Stimulated activated naive B cell treated with anti-CD40 and anti-IgM and Interleukin-4, amounts not matched to agents 10 μg/mL and 1 μg/mL and 100 μg/mL, for 72 hours (primary cell): ENCODE measurements at regions not wholly inside any gene's neighbourhood (a gene's known extent, or its start where the extent isn't known, plus 50 kb on each side); places are given as distances from the start of the nearest gene placed in this dataset.

Source experiments
- ATAC-seq, 2 donors: fragments of 150-1000 bp; cut with Tn5 transposase; replicated peaks; 2 replicates each; pipeline ENCODE4 v1.10.0; 2021; ENCODE audit warnings: moderate library complexity in 1 of 2
- DNase-seq: peaks from one replicate; pipeline ENCODE4 v3.0.0; 2021
- H3K27ac Mint-ChIP-seq: one replicate; pipeline ENCODE4 v1.8.0; 2022; ENCODE audit warnings: mild to moderate bottlenecking, mixed read lengths
- H3K27me3 Mint-ChIP-seq, 2 donors: one replicate each; pipeline ENCODE4 v1.8.0; 2022; ENCODE audit warnings: mixed read lengths in 2 of 2
- H3K36me3 Mint-ChIP-seq, 2 donors: one replicate each; pipeline ENCODE4 v1.8.0; 2022; ENCODE audit warnings: mixed read lengths in 2 of 2, mild to moderate bottlenecking in 1 of 2
- H3K4me1 Mint-ChIP-seq, 2 donors: one replicate each; pipeline ENCODE4 v1.8.0; 2022; ENCODE audit warnings: mixed read lengths in 2 of 2, mild to moderate bottlenecking in 1 of 2
- H3K4me3 Mint-ChIP-seq, 2 donors: one replicate each; pipeline ENCODE4 v1.8.0; 2022; ENCODE audit warnings: mild to moderate bottlenecking in 2 of 2, mixed read lengths in 2 of 2, moderate library complexity in 1 of 2
- H3K9me3 Mint-ChIP-seq, 2 donors: one replicate each; pipeline ENCODE4 v1.8.0; 2022; ENCODE audit warnings: mixed read lengths in 2 of 2, mild to moderate bottlenecking in 1 of 2

GRCh38 chr3:117721866-117722265, 1012.3 kb downstream of the TUSC7 start:
- no peak for ATAC-seq
- no peaks in the 10 kb centered on the region for H3K4me1 Mint-ChIP-seq
- H3K4me3 Mint-ChIP-seq = no peak overlapping the region
- H3K27me3 Mint-ChIP-seq = no peaks in the 10 kb centered on the region
- H3K36me3 Mint-ChIP-seq = no peaks in the 10 kb centered on the region
- H3K27ac Mint-ChIP-seq = no peak overlapping the region
- no peak for DNase-seq
- H3K9me3 Mint-ChIP-seq = no peaks in the 10 kb centered on the region

GRCh38 chr3:117722856-117723255, 1013.3 kb downstream of the TUSC7 start:
- Mint-ChIP-seq H3K4me3 (no peak overlapping the region), H3K9me3 (no peaks in the 10 kb centered on the region), H3K4me1 (no peaks in the 10 kb centered on the region), H3K27me3 (no peaks in the 10 kb centered on the region), H3K27ac (no peak overlapping the region), H3K36me3 (no peaks in the 10 kb centered on the region)
- no peak for DNase-seq
- ATAC-seq = peak; percentile 71 to 88

GRCh38 chr3:117723825-117724224, 1014.2 kb downstream of the TUSC7 start:
- Mint-ChIP-seq H3K4me1 (no peaks in the 10 kb centered on the region), H3K4me3 (no peak overlapping the region), H3K27ac (no peak overlapping the region), H3K9me3 (no peaks in the 10 kb centered on the region), H3K27me3 (no peaks in the 10 kb centered on the region), H3K36me3 (no peaks in the 10 kb centered on the region)
- ATAC-seq (no peak), DNase-seq (no peak)

- Mint-ChIP-seq H3K36me3 (no peaks in the 10 kb centered on the region), H3K4me3 (no peak overlapping the region)
Measured at GRCh38 chr3:117725314-117725713, 1015.7 kb downstream of the TUSC7 start.

GRCh38 chr3:117726776-117727175, 1017.2 kb downstream of the TUSC7 start:
- no peaks in the 10 kb centered on the region for H3K9me3 Mint-ChIP-seq
- no peaks in the 10 kb centered on the region for H3K4me1 Mint-ChIP-seq
- no peaks in the 10 kb centered on the region for H3K27me3 Mint-ChIP-seq
- ATAC-seq (no peak), DNase-seq (no peak)
- H3K4me3 Mint-ChIP-seq = no peak overlapping the region
- H3K36me3 Mint-ChIP-seq = no peaks in the 10 kb centered on the region
- no peak overlapping the region for H3K27ac Mint-ChIP-seq

More at GRCh38 chr3:117725314-117725713, 1015.7 kb downstream of the TUSC7 start:
- DNase-seq (no peak), ATAC-seq (no peak)
- Mint-ChIP-seq H3K27ac (no peak overlapping the region), H3K9me3 (no peaks in the 10 kb centered on the region), H3K27me3 (no peaks in the 10 kb centered on the region), H3K4me1 (no peaks in the 10 kb centered on the region)

GRCh38 chr3:117728226-117728625, 1018.6 kb downstream of the TUSC7 start:
- H3K9me3 Mint-ChIP-seq = no peaks in the 10 kb centered on the region
- H3K27ac Mint-ChIP-seq = no peak overlapping the region
- no peak for ATAC-seq

GRCh38 chr3:117734496-117734895, 1024.9 kb downstream of the TUSC7 start:
- Mint-ChIP-seq H3K4me3 (no peak overlapping the region), H3K4me1 (no peaks in the 10 kb centered on the region), H3K27me3 (no peaks in the 10 kb centered on the region), H3K27ac (no peak overlapping the region), H3K36me3 (no peaks in the 10 kb centered on the region), H3K9me3 (peaks cover 0 to 2% of the 10 kb centered on the region in 2 donors)
- ATAC-seq (no peak), DNase-seq (no peak)

More at GRCh38 chr3:117728226-117728625, 1018.6 kb downstream of the TUSC7 start:
- H3K4me1 Mint-ChIP-seq = no peaks in the 10 kb centered on the region
- no peaks in the 10 kb centered on the region for H3K36me3 Mint-ChIP-seq
- no peak overlapping the region for H3K4me3 Mint-ChIP-seq
- no peak for DNase-seq
- no peaks in the 10 kb centered on the region for H3K27me3 Mint-ChIP-seq

GRCh38 chr3:117735481-117736101, 1026.0 kb downstream of the TUSC7 start:
- no peaks in the 10 kb centered on the region for H3K4me1 Mint-ChIP-seq

GRCh38 chr3:117736846-117737245, 1027.3 kb downstream of the TUSC7 start:
- no peaks in the 10 kb centered on the region for H3K27me3 Mint-ChIP-seq

More at GRCh38 chr3:117735481-117736101, 1026.0 kb downstream of the TUSC7 start:
- Mint-ChIP-seq H3K27ac (no peak overlapping the region), H3K36me3 (no peaks in the 10 kb centered on the region), H3K4me3 (no peak overlapping the region), H3K27me3 (no peaks in the 10 kb centered on the region), H3K9me3 (peaks cover 0 to 2% of the 10 kb centered on the region in 2 donors)
- no peak for ATAC-seq
- DNase-seq = no peak

GRCh38 chr3:117743993-117744392, 1034.4 kb downstream of the TUSC7 start:
- Mint-ChIP-seq H3K27me3 (no peaks in the 10 kb centered on the region), H3K4me1 (no peaks in the 10 kb centered on the region), H3K36me3 (no peaks in the 10 kb centered on the region), H3K9me3 (peaks cover 5 to 6% of the 10 kb centered on the region in 2 donors), H3K4me3 (no peak overlapping the region), H3K27ac (no peak overlapping the region)
- no peak for DNase-seq
- ATAC-seq = no peak

More at GRCh38 chr3:117736846-117737245, 1027.3 kb downstream of the TUSC7 start:
- Mint-ChIP-seq H3K27ac (no peak overlapping the region), H3K4me1 (no peaks in the 10 kb centered on the region), H3K9me3 (peaks cover 0 to 2% of the 10 kb centered on the region in 2 donors), H3K36me3 (no peaks in the 10 kb centered on the region), H3K4me3 (no peak overlapping the region)
- DNase-seq (no peak), ATAC-seq (no peak)

- H3K27me3 Mint-ChIP-seq = no peaks in the 10 kb centered on the region
- peaks cover 5 to 7% of the 10 kb centered on the region in 2 donors for H3K9me3 Mint-ChIP-seq
- H3K4me3 Mint-ChIP-seq = no peak overlapping the region
- DNase-seq (no peak), ATAC-seq (no peak)
- no peaks in the 10 kb centered on the region for H3K36me3 Mint-ChIP-seq
- no peaks in the 10 kb centered on the region for H3K4me1 Mint-ChIP-seq
- no peak overlapping the region for H3K27ac Mint-ChIP-seq
Measured at GRCh38 chr3:117744935-117745334, 1035.4 kb downstream of the TUSC7 start.

- Mint-ChIP-seq H3K27me3 (no peaks in the 10 kb centered on the region), H3K27ac (no peak overlapping the region), H3K4me3 (no peak overlapping the region), H3K9me3 (peaks cover 5 to 7% of the 10 kb centered on the region in 2 donors), H3K4me1 (no peaks in the 10 kb centered on the region), H3K36me3 (no peaks in the 10 kb centered on the region)
- DNase-seq (no peak), ATAC-seq (no peak)
Measured at GRCh38 chr3:117745516-117745915, 1035.9 kb downstream of the TUSC7 start.

- Mint-ChIP-seq H3K27me3 (no peaks in the 10 kb centered on the region), H3K9me3 (peaks cover 5 to 7% of the 10 kb centered on the region in 2 donors), H3K36me3 (no peaks in the 10 kb centered on the region), H3K4me1 (no peaks in the 10 kb centered on the region), H3K27ac (no peak overlapping the region), H3K4me3 (no peak overlapping the region)
- DNase-seq (no peak), ATAC-seq (no peak)
Measured at GRCh38 chr3:117746066-117746465, 1036.5 kb downstream of the TUSC7 start.

GRCh38 chr3:117748131-117748530, 1038.6 kb downstream of the TUSC7 start:
- no peak for DNase-seq
- Mint-ChIP-seq H3K27ac (no peak overlapping the region), H3K27me3 (no peaks in the 10 kb centered on the region), H3K4me1 (no peaks in the 10 kb centered on the region), H3K9me3 (peaks cover 5 to 7% of the 10 kb centered on the region in 2 donors), H3K4me3 (no peak overlapping the region), H3K36me3 (no peaks in the 10 kb centered on the region)
- ATAC-seq = no peak

GRCh38 chr3:117750674-117751269, 1041.2 kb downstream of the TUSC7 start:
- Mint-ChIP-seq H3K4me1 (no peaks in the 10 kb centered on the region), H3K27me3 (no peaks in the 10 kb centered on the region), H3K4me3 (no peak overlapping the region), H3K9me3 (peaks cover 4 to 6% of the 10 kb centered on the region in 2 donors), H3K36me3 (no peaks in the 10 kb centered on the region), H3K27ac (no peak overlapping the region)
- ATAC-seq (no peak), DNase-seq (no peak)
